IgD-negative memory B cell (primary cell): ENCODE measurements at regions not wholly inside any gene's neighbourhood (a gene's known extent, or its start where the extent isn't known, plus 50 kb on each side); places are given as distances from the start of the nearest gene placed in this dataset.

Source experiments
- H3K27ac Mint-ChIP-seq, 3 donors: one replicate each; pipeline ENCODE4 v1.8.0; 2020 to 2022; ENCODE audit warnings: mild to moderate bottlenecking in 3 of 3, mixed read lengths in 3 of 3, moderate library complexity in 1 of 3
- H3K27me3 Mint-ChIP-seq: one replicate; pipeline ENCODE4 v1.8.0; 2021; ENCODE audit warnings: mixed read lengths
- H3K36me3 Mint-ChIP-seq: one replicate; pipeline ENCODE4 v1.8.0; 2020; ENCODE audit warnings: mild to moderate bottlenecking, mixed read lengths
- H3K4me1 Mint-ChIP-seq, 3 donors: one replicate each; pipeline ENCODE4 v1.8.0; 2020 to 2022; ENCODE audit warnings: mixed read lengths in 3 of 3, mild to moderate bottlenecking in 1 of 3
- H3K4me3 Mint-ChIP-seq, 4 donors: one replicate each; pipeline ENCODE4 v1.8.0; 2020 to 2022; ENCODE audit warnings: mild to moderate bottlenecking in 4 of 4, mixed read lengths in 4 of 4, moderate library complexity in 3 of 4
- H3K9me3 Mint-ChIP-seq, 3 donors: one replicate each; pipeline ENCODE4 v1.8.0; 2020 to 2021; ENCODE audit warnings: mixed read lengths in 3 of 3, mild to moderate bottlenecking in 1 of 3

DNA sequence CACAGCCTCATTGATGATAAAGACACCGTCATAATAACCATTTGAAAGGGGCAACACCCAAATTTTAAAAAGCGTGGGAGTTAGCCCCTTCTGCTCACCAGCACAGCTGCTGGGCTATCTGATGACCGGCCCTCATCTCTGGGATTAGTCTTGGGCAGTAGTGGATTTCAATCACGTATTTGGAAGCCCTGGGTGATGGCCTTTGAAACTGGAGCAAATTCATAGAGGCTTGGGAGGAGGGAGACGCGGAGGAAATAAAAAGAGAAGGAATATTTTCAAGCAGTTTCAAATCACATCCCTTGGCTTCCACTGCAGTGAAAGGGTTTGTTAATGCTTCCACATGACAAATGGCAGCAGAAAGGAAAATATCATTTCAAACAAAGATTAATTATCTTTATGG is 357.8 kb downstream of the ZNF516 start:
- Mint-ChIP-seq H3K4me3 (no peak overlapping the region), H3K27ac (no peak overlapping the region), H3K36me3 (no peaks in the 10 kb centered on the region), H3K9me3 (peaks cover 3 to 15% (median 7%) of the 10 kb centered on the region in 3 donors), H3K4me1 (no peaks in the 10 kb centered on the region), H3K27me3 (no peaks in the 10 kb centered on the region)

DNA sequence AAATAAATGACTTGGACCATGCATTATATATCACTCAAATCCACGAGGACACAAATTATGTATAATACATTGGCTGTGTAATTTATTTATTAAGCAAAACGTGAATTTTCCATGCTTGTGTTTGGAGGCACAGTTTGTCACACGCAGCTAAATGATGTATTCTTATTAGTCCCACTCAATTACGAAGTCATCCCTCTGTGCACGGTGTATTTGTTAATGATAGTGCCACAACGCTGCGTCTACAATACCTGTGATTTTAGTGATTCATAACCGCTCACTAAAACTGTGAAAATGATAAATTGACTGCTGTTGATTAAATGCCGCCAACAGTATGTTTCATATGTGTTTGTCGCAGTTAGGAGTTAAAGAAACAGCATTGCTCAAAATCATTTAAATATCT is 358.3 kb downstream of the ZNF516 start:
- Mint-ChIP-seq H3K9me3 (peaks cover 3 to 13% (median 7%) of the 10 kb centered on the region in 3 donors), H3K4me3 (no peak overlapping the region), H3K36me3 (no peaks in the 10 kb centered on the region), H3K27me3 (no peaks in the 10 kb centered on the region), H3K27ac (no peak overlapping the region), H3K4me1 (no peaks in the 10 kb centered on the region)

DNA sequence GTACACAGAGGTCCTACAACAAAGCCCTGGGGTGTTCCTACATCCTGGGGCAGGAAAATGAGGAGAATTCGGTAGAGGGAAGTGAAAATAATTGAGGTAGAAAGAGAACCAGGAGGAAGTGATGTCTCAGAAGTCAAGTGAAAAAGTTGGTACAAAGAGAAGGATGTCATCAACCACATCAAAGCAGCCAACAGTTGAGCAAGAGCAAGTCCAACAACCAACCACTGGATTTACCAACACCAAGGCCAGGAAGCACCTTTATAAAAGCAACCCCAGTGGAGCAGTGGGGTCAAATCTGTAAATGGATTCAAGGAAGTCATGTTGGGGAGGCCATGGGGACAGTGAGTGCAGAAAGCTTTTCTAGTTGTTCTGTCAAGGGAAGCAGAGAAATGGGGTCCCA is 360.4 kb downstream of the ZNF516 start:
- Mint-ChIP-seq H3K9me3 (peaks cover 3 to 6% (median 4%) of the 10 kb centered on the region in 3 donors), H3K27ac (no peak overlapping the region), H3K4me1 (no peaks in the 10 kb centered on the region), H3K36me3 (no peaks in the 10 kb centered on the region), H3K27me3 (no peaks in the 10 kb centered on the region), H3K4me3 (no peak overlapping the region)

DNA sequence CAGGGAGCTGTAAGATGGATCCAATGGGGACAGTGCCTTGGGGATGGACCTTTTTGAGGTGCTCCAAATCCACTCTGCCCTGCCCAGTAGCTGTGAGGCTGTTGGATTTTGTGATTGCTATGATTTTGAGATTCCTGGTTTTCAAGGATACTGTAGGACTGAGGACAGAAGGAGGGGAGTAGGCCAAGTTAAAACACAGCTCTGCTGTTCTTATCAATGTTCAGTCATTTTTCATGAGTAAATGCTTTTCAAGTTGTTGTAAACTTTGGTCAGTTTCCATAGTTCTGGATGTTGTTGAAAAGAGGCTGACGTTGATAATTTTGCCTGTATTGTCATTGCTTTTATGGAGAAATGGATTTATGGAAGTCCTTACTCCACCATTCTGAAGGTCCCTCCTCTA is 361.2 kb downstream of the ZNF516 start:
- Mint-ChIP-seq H3K4me1 (no peaks in the 10 kb centered on the region), H3K27me3 (no peaks in the 10 kb centered on the region), H3K4me3 (no peak overlapping the region), H3K36me3 (no peaks in the 10 kb centered on the region), H3K9me3 (peaks cover 3 to 6% (median 4%) of the 10 kb centered on the region in 3 donors), H3K27ac (no peak overlapping the region)

DNA sequence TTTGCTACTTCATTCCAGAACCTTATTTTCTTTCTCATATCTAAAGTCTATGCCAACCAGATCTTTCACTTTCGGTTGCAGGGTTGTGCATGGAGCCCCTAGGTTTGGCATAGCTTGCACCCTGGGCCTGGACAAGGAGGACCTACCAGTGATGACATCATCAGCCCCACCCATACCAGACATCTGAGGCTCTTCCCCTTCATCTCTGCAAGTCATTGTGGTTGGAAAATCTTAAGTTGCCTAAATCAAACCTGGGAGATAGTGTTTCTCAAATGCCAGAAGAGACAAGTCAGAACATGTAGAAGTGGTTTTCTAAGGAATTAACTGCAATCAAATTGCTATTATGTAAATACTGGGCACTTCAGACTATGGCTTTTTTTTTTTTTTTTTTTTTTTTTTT is 363.3 kb downstream of the ZNF516 start:
- Mint-ChIP-seq H3K4me1 (no peaks in the 10 kb centered on the region), H3K27me3 (no peaks in the 10 kb centered on the region), H3K4me3 (no peak overlapping the region), H3K36me3 (no peaks in the 10 kb centered on the region), H3K27ac (no peak overlapping the region), H3K9me3 (peaks cover 3 to 6% (median 4%) of the 10 kb centered on the region in 3 donors)

DNA sequence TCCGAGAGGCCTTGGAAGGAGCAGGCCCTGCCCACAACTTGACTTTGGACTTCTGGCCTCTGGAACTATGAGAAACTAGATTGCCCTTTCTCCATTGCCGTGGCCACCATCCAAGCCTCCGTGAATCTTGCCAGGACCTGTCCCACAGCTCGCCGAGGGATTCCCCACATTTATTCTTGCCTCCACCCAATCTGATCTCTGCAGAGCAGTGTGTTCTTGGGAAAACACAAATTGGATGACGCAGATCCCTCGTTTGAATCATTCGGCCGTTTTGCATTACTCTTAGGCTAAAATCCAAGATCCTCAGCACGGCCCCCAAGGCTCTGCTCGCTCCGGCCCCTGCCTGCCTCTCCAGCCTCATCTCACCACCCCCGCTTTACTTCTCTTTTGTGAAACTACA is 364.2 kb downstream of the ZNF516 start:
- H3K4me1 Mint-ChIP-seq = no peaks in the 10 kb centered on the region
- no peak overlapping the region for H3K4me3 Mint-ChIP-seq
- H3K9me3 Mint-ChIP-seq = peaks cover 2 to 6% (median 3%) of the 10 kb centered on the region in 3 donors
- H3K27ac Mint-ChIP-seq = no peak overlapping the region
- no peaks in the 10 kb centered on the region for H3K27me3 Mint-ChIP-seq
- H3K36me3 Mint-ChIP-seq = no peaks in the 10 kb centered on the region

DNA sequence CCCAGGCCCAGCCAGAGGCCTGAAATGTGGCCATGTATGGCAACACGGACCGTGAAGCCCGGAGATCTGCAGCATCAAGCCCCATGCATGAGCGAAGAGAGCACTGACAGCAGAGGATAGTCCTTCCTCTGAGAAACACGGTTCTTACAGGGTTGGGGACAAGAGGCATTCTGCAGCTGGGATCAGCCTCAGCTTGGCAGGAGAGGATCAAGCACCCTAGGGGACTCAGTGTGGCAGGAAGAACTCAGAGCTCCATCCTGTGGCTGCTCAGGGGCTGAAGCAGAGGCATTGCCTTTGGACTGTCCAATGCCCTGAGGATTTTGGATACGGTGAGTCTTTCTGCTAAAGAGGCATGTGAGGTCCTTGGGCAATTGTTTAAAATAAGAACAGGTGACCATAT is 368.7 kb downstream of the ZNF516 start:
- Mint-ChIP-seq H3K27me3 (no peaks in the 10 kb centered on the region), H3K4me3 (no peak overlapping the region), H3K27ac (no peak overlapping the region), H3K36me3 (no peaks in the 10 kb centered on the region), H3K4me1 (no peaks in the 10 kb centered on the region), H3K9me3 (peaks cover 0 to 7% (median 2%) of the 10 kb centered on the region in 3 donors)

DNA sequence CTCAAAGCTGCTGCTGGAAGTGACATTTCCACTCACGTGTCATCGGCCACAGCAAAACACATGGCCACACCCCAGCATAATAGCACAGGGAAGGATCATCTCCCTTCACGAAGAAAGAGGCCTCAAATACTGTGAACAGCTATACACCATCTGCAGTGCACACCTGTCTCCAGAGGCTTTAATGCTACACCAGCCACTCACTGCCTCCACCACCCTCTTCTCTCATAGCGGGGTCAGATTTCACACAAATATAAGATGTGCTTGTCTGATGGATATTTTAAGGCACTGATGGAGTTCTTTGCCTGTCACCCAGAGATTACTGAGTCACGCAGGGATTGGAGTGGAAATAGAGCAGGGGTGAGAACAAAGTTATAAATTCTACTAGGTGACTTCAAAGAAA is 374.0 kb downstream of the ZNF516 start:
- Mint-ChIP-seq H3K4me1 (no peaks in the 10 kb centered on the region), H3K27ac (peak overlapping the region in 1 of 3 donors; percentile 10), H3K27me3 (no peaks in the 10 kb centered on the region), H3K4me3 (no peak overlapping the region), H3K9me3 (peaks cover 0 to 12% (median 12%) of the 10 kb centered on the region in 3 donors), H3K36me3 (no peaks in the 10 kb centered on the region)

DNA sequence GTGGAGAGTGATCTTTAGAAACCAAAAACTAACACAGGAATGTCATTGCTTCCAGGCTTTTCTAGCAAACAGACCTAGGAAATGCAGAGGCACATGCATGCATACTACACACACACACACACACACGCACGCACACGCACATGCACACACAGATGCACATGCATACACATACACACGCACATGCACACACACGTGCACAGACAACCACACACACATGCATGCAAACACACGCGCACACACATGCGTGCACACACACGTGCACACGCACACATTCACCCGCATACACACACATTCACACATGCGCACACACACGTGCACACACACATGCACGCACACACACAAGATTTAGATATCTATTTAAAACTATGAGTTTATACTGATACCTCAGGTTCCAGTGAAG is 379.5 kb downstream of the ZNF516 start:
- H3K27me3 Mint-ChIP-seq = no peaks in the 10 kb centered on the region
- H3K4me1 Mint-ChIP-seq = no peaks in the 10 kb centered on the region
- H3K36me3 Mint-ChIP-seq = no peaks in the 10 kb centered on the region
- peak overlapping the region in 1 of 3 donors; percentile 19 for H3K27ac Mint-ChIP-seq
- peaks cover 6 to 14% (median 7%) of the 10 kb centered on the region in 3 donors for H3K9me3 Mint-ChIP-seq
- no peak overlapping the region for H3K4me3 Mint-ChIP-seq

DNA sequence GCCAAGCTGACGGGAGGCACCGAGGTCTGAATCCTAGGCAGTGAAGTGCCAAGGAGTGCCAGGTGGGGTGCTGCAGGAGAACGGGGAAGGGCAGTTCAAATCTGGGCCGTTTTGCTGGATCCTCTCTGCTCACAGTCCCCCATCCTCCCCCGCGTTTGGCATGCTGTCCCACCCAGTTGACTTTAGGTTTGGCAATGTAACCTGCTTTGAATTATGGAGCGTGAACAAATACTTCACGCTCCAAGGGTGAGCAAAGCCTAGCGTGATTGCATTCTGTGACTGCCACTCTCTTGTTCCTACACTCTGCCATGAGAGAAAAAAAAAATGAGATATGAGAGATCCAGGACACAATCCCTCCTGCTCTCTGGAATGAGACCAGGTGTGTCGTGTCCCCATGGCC is 381.9 kb downstream of the ZNF516 start:
- Mint-ChIP-seq H3K4me1 (no peaks in the 10 kb centered on the region), H3K27ac (no peak overlapping the region), H3K36me3 (no peaks in the 10 kb centered on the region), H3K9me3 (peaks cover 6 to 8% (median 7%) of the 10 kb centered on the region in 3 donors), H3K4me3 (no peak overlapping the region), H3K27me3 (no peaks in the 10 kb centered on the region)

DNA sequence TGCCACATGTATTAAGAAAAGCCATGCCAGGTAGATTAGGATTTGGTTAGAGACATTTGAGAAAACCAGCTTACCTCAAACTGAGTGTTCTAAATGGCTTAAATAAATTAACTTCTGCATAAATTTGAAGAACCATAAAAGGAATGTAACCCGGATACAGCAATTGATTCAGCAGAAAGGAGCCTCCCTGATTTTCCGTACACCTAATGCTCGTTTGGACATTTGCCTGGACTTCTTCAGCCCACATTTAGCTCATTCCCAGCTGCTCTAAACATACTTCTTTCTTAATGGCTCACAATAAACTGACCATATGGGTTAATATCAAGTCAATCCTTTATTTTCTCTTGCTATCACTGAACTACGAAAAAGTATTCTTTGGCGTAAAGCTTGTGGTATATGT is 392.4 kb downstream of the ZNF516 start:
- Mint-ChIP-seq H3K27me3 (no peaks in the 10 kb centered on the region), H3K27ac (no peak overlapping the region), H3K4me3 (no peak overlapping the region), H3K9me3 (peaks cover 7 to 25% (median 10%) of the 10 kb centered on the region in 3 donors), H3K36me3 (peaks cover 3% of the 10 kb centered on the region), H3K4me1 (no peaks in the 10 kb centered on the region)

DNA sequence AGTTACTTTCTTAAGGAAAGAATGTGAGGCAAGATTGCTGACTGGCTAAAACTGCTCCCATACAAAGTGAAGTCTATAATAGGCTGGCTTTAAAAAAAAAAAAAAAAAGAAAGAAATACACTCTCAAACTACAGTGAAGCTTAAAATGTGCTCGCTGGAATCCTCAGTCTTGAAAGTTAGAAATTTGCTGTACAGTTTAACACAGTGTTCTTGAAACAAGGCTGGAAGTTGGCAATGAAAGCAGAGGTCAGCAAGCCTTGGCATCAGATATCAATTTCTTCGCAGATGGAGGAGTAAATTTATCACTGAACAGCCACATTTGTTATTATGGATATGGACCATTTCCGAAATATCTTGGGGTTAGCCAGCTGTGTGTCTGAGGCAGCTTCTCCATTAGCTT is 392.9 kb downstream of the ZNF516 start:
- Mint-ChIP-seq H3K27ac (no peak overlapping the region), H3K4me3 (no peak overlapping the region), H3K27me3 (no peaks in the 10 kb centered on the region), H3K36me3 (peaks cover 3% of the 10 kb centered on the region), H3K9me3 (peaks cover 7 to 26% (median 10%) of the 10 kb centered on the region in 3 donors), H3K4me1 (no peaks in the 10 kb centered on the region)

DNA sequence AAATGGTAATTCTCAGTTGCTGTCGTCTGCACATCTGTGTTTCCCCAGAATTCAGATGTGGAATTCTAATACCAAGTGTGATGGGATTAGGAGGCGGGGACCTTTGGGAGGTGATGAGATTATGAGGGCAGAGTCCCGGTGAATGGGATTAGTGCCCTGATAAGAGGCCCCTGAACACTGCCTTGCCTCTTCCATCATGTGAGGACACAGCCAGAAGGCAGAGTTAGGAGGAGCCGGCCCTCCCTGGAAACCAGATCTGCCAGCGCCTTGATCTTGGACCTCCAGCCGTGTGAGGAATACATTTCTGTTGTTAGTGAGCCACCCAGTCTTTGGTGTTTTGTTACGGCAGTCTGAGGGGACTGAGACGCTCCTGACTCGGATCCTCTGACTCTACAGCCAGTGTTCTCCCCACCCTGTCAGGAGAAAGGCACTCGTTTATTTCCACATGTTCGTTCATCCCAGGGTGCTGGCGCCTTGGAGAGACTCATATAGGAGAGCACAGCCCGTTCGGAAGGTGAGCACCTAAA is 395.0 kb downstream of the ZNF516 start:
- Mint-ChIP-seq H3K36me3 (no peaks in the 10 kb centered on the region), H3K27ac (no peak overlapping the region), H3K9me3 (peaks cover 7 to 26% (median 8%) of the 10 kb centered on the region in 3 donors), H3K4me1 (no peaks in the 10 kb centered on the region), H3K27me3 (no peaks in the 10 kb centered on the region), H3K4me3 (no peak overlapping the region)

DNA sequence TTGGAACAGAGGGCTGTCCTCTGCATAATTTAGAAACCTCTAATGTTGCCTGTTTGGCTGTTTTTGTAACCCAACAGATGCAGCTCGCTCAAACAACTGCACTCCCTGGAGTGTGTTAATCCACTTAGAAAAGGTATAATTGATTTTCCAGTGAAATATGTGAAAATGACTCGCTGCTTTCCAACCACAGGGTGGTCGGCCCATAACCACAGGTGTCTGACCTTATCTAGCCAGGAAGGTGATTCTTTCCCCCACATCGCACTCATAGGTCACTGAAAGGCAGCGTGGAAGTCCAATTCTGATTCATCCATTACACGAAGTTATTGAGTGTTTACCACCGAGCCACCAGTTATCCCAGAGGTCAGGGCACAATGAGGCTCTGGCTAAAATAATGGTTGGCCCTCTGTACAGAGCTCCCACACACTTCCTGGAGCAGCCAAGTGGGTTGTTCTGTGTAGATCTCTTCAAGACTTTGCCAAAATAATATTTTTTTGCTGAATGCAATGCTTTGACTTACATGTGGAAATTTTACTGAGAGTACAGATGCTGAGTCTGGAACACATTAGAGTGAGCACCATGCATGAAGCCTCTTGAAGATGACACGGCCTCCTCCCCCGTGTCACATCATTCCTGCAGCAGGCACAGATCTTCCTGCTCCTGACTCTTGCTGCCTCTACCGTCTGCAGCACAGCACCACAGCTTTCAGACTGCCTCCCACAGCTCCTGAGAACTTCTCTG is 396.2 kb downstream of the ZNF516 start:
- Mint-ChIP-seq H3K27me3 (no peaks in the 10 kb centered on the region), H3K9me3 (peaks cover 4 to 22% (median 5%) of the 10 kb centered on the region in 3 donors), H3K36me3 (no peaks in the 10 kb centered on the region), H3K4me1 (no peaks in the 10 kb centered on the region), H3K4me3 (no peak overlapping the region), H3K27ac (no peak overlapping the region)

DNA sequence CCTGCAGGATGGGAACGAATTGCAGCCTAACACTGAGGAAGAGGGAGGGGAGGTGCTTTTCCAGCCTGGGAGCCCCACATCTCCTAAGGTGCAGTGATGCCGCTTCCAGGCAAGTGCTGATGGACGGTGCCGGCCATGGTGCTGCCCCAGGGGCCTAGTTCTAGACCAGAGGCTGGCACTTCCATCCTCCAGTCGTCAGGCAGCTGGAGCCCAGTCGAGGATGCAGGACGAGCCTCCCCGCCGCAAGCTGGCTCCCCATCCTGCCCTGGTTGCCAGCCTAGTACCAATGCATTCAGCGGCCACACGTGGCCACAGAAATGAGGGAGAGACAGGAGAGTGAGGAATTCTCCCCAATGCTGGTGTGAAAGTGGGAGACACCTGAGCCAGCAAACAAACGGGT is 413.5 kb downstream of the ZNF516 start:
- no peaks in the 10 kb centered on the region for H3K4me1 Mint-ChIP-seq
- no peak overlapping the region for H3K27ac Mint-ChIP-seq
- H3K9me3 Mint-ChIP-seq = peaks cover 2 to 4% (median 3%) of the 10 kb centered on the region in 3 donors
- no peak overlapping the region for H3K4me3 Mint-ChIP-seq
- no peaks in the 10 kb centered on the region for H3K27me3 Mint-ChIP-seq
- no peaks in the 10 kb centered on the region for H3K36me3 Mint-ChIP-seq

DNA sequence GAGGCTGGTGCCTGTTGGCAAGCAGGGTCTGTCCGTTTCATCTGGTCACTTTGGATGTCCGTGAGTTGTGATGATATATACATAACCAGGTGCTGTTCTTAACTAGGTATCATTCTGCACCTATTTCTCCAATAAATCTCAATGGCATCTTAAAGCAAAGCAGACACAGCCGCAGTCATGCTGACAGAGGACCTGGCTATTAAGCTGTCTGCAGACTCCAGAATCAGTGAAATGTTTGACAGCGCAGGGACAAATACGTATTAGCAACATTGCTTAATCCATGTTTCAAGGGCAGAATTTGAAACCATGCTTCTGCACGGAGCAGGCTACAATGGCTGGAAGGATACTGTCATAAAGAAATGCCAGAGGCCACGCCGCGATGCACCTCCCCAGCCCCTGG is 414.6 kb downstream of the ZNF516 start:
- Mint-ChIP-seq H3K36me3 (no peaks in the 10 kb centered on the region), H3K4me3 (no peak overlapping the region), H3K4me1 (no peaks in the 10 kb centered on the region), H3K27ac (no peak overlapping the region), H3K9me3 (peaks cover 0 to 5% (median 4%) of the 10 kb centered on the region in 3 donors), H3K27me3 (no peaks in the 10 kb centered on the region)
